ENCODE measurements at regions not wholly inside any gene's neighbourhood (a gene's known extent, or its start where the extent isn't known, plus 50 kb on each side); places are given as distances from the start of the nearest gene placed in this dataset.
A peak's percentile ranks its signal among the peaks of the same experiment; 100 is the strongest.

DNA sequence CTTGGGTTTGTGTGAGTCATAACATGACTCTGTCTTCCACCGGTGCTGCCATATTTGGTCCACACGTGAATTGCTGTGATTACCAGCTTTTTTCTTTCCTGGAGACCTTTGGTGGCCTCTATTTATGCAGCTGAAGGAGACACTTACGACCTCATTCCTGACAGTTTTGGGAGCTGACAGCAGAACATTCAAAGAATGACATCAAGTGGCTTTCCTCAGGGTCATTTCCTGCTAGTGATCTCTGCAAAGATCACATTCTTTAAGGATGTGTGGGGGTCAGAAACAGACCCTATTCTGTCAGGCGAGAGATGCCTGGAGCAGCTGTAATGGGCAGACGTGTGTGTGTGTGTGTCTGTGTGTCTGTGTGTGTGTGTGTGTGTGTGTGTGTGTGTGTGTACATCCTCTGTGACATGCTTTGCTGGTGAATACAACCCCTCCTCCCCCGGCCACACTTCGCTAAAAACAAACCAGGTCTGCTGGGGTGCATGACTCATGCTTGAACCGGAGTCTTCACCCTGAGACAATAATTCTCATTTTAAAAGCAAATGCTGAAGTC, 115.6 kb downstream of the TMEM170B start:
- Histone ChIP-seq H3K27me3 (no peaks in the 10 kb centered on the region), H3K9me3 (no peaks in the 10 kb centered on the region), H3K27ac (no peak overlapping the region), H3K4me3 (no peak overlapping the region), H3K4me1 (no peaks in the 10 kb centered on the region), H3K36me3 (no peaks in the 10 kb centered on the region)
- ATAC-seq, result peak in 2 of 4 donors; percentile 46 to 63
- no peak for FAIRE-seq
- DNase-seq, result no peak
- WGBS, 2 donors, result 55% methylated on average over 8 of the region's 8 CpGs
- intact Hi-C loops (cut with DNase I), result loop anchor here in 2 of 3 donors (10.0 kb wide), 2 partner anchors 582 to 952 kb away; no protein-coding TSS in a partner anchor
- TF ChIP-seq, protein P1, sequence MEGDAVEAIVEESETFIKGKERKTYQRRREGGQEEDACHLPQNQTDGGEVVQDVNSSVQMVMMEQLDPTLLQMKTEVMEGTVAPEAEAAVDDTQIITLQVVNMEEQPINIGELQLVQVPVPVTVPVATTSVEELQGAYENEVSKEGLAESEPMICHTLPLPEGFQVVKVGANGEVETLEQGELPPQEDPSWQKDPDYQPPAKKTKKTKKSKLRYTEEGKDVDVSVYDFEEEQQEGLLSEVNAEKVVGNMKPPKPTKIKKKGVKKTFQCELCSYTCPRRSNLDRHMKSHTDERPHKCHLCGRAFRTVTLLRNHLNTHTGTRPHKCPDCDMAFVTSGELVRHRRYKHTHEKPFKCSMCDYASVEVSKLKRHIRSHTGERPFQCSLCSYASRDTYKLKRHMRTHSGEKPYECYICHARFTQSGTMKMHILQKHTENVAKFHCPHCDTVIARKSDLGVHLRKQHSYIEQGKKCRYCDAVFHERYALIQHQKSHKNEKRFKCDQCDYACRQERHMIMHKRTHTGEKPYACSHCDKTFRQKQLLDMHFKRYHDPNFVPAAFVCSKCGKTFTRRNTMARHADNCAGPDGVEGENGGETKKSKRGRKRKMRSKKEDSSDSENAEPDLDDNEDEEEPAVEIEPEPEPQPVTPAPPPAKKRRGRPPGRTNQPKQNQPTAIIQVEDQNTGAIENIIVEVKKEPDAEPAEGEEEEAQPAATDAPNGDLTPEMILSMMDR (IDR thresholded peaks at IDR 0.05), result no peak

DNA sequence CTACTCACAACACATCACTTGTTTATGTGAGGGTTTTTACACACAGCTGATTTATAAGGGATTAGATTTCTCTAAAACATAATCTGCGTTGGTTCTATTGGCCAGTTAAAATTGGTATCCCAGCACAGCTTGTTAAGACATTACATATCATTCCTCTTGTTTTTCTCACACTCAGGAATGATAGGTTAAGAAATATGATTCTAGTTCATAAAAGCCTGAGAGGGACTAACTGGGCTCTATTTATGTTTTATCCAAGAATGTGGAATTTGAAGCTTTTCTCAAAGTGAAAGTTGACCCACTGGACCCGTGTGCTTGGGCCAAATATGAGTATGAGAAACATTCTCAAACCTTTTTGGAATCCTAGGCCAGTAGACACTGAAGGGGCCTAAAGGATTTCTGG, 117.3 kb downstream of the TMEM170B start:
- FAIRE-seq (no peak), ATAC-seq (no peak), DNase-seq (no peak)
- Histone ChIP-seq H3K36me3 (no peaks in the 10 kb centered on the region), H3K27me3 (no peaks in the 10 kb centered on the region), H3K9me3 (no peaks in the 10 kb centered on the region), H3K4me1 (no peaks in the 10 kb centered on the region), H3K27ac (no peak overlapping the region), H3K4me3 (no peak overlapping the region)
- TF ChIP-seq, protein P1 (IDR thresholded peaks at IDR 0.05), result no peak
- intact Hi-C loops (cut with DNase I), result loop anchor here in 2 of 3 donors (10.0 kb wide), 2 partner anchors 580 to 950 kb away; no protein-coding TSS in a partner anchor
- 65 to 84% methylated on average over 2 of the region's 2 CpGs for WGBS, 2 donors

DNA sequence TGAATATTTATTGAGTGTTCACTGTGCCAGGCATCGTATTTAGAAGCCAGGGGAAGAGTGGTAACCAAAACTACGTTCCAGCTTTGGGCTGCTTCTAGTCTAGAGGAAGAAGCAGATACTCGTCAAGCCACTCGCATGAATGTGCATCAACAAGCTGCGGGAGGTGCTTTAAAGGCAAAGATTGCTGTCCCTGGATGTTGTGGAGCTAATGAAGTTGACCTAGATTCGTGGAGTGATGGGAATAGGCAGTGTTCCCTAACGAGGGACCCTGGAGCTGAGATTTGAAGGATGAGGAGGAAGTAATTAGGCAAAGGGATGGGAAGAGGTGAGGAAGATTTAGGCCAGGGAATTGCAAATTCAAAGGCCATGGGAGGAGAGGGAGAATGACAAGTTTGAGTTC, 118.9 kb downstream of the TMEM170B start:
- Histone ChIP-seq H3K4me1 (no peaks in the 10 kb centered on the region), H3K27me3 (no peaks in the 10 kb centered on the region), H3K9me3 (no peaks in the 10 kb centered on the region), H3K27ac (no peak overlapping the region), H3K4me3 (no peak overlapping the region), H3K36me3 (no peaks in the 10 kb centered on the region)
- no peak for ATAC-seq
- DNase-seq, result no peak
- TF ChIP-seq, protein P1 (IDR thresholded peaks at IDR 0.05), result no peak
- intact Hi-C loops (cut with DNase I), result loop anchor here in 2 of 3 donors (10.0 kb wide), 2 partner anchors 578 to 948 kb away; no protein-coding TSS in a partner anchor
- FAIRE-seq, result no peak
- 76% methylated on average over 7 of the region's 7 CpGs for WGBS, 2 donors

DNA sequence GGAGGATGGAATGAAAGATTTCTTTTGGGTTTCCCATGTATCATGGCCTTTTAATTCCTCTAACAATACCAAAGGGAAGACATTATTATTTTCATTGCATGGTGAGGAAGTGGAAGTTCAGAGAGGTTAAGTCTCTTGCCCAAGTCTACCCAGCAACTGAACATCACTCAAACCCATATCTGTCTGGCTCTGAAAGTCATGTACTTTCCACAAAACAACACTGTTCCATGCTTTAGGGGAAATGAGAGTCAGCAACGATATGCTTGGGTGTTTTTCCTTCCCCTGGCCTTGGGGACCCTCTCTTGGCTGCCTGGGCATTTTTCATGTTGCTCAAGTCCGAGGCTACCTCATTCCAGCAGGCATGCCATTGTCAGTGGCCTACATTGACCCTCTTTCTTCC, 118.8 kb downstream of the ADTRP start:
- Histone ChIP-seq H3K4me3 (no peak overlapping the region), H3K27me3 (no peaks in the 10 kb centered on the region), H3K27ac (no peak overlapping the region), H3K9me3 (no peaks in the 10 kb centered on the region), H3K36me3 (no peaks in the 10 kb centered on the region), H3K4me1 (no peaks in the 10 kb centered on the region)
- 58 to 71% methylated on average over 2 of the region's 2 CpGs for WGBS, 2 donors
- no peak for ATAC-seq
- DNase-seq, result no peak
- no peak for FAIRE-seq
- intact Hi-C loops (cut with DNase I), result loop anchor here in 2 of 3 donors (10.0 kb wide), 2 partner anchors 575 to 945 kb away; no protein-coding TSS in a partner anchor
- TF ChIP-seq, protein P1 (IDR thresholded peaks at IDR 0.05), result no peak

DNA sequence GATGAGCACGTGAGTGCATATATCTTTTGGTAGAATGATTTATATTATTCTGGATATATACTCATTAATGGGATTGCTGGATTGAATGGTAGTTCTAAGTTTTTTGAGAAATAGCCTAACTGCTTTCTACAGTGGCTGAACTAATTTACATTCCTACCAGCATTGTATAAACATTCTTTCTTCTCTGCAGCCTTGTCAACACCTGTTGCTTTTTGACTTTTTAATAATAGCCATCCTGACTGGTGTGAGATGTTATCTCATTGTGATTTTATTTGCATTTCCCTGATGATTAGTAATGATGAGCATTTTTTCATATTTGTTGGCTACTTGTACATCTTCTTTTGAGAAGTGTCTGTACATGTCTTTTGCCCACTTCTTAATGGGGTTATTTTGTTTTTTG, 116.3 kb downstream of the ADTRP start:
- Histone ChIP-seq H3K4me1 (no peaks in the 10 kb centered on the region), H3K27ac (no peak overlapping the region), H3K4me3 (no peak overlapping the region), H3K9me3 (no peaks in the 10 kb centered on the region), H3K36me3 (no peaks in the 10 kb centered on the region), H3K27me3 (no peaks in the 10 kb centered on the region)
- intact Hi-C loops (cut with DNase I), result no loop called here
- TF ChIP-seq, protein P1 (IDR thresholded peaks at IDR 0.05), result no peak
- DNase-seq, result no peak
- FAIRE-seq, result no peak
- 75 to 93% methylated on average over 1 of the region's 1 CpG for WGBS, 2 donors
- no peak for ATAC-seq
